ENCODE measurements at regions not wholly inside any gene's neighbourhood (a gene's known extent, or its start where the extent isn't known, plus 50 kb on each side); places are given as distances from the start of the nearest gene placed in this dataset.

DNA sequence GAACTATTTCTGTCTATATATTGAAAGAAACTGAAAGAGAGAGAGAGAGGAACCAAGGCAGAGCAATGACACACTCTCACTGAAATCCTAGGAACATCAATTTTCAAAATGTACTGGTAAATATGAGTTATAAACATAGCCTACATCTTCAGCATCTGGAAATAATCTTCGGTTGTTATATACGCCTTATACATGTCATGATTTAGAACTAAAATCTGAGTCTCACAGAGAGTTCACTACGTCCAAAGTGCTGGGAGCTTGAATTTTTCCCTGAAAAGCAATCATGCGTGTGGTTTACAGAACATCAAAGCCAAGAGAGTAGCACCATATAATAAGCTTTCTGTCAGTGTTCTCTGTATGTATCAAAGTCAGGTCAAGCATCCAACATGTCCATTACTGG, 420.0 kb upstream of the CBLB start:
- no peak for TF ChIP-seq POLR2A (IDR thresholded peaks at IDR 0.05)
- TF ChIP-seq CTCF (IDR thresholded peaks at IDR 0.05), result no peak

Data from body of pancreas (tissue), 4 donors.